ENCODE measurements at regions not wholly inside any gene's neighbourhood (a gene's known extent, or its start where the extent isn't known, plus 50 kb on each side); places are given as distances from the start of the nearest gene placed in this dataset.

DNA sequence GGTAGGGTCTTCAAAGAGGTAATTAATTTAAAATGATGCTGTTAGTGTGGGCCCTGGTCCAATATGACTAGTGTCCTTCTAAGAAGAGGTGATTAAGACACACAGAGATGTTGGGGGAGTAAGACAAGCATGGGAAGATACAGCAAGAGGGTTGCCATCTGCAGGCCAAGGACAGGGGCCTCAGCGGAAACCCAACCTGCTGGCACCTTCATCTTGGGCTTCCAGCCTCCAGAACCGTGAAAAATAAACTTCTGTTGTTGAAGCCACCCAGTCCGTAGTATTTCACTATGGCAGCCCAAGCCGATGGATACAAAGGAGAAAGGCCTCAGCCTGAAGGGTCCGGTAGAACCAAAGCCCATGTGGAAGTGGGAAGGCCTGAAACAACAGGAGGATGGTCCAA is 161.7 kb upstream of the UBE2E1 start:
- DNase-seq: no peak

DNA sequence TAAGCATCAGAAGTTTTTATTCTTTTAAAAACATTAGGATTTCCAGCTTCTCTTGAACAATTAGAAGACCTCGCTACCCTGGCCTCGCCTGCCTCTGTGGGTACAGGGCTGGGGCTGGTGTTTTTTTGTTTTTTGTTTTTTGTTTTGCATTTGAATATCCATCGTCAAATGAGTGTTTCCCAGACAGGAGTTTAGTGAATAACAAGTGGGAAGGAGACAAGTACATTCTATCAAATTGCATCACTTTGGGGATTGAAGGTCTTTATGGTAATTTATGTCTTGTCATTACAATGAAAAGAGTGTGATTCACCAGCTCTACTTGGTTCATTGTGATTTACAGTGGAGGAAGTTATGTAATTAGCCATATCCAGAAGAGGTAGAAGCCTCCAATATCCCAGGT is 161.1 kb upstream of the UBE2E1 start:
- no peak for DNase-seq

DNA sequence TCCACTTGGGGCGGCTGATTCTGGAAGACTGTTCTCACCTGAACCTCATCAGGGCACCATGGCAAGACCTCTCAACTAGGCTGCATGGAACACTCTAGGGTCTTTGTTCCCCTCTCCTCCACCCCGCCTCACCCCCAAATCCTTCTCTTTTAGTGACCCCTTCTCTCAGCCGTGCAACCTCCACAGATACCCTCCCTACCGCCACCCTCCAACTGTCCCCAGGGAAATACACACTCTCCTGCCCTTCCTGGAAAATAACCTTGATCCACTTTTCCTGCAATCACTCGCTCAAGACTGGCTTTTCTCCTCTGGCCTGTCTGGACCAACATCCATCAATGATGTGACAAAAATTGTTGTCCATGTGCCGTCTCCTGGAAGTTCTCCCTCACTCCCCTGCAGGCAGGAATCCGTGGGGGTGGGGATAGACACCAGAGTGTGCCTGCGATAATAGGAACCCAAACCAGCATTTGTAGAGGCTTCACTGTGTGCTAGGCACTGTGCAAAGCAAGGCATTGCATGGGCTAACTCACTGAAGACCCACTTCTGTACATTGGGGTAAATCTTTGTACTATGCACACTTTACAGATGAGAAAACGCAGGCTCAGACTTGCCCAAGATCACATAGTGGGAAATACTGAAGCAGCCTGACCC is 160.1 kb upstream of the UBE2E1 start:
- no peak for DNase-seq

DNA sequence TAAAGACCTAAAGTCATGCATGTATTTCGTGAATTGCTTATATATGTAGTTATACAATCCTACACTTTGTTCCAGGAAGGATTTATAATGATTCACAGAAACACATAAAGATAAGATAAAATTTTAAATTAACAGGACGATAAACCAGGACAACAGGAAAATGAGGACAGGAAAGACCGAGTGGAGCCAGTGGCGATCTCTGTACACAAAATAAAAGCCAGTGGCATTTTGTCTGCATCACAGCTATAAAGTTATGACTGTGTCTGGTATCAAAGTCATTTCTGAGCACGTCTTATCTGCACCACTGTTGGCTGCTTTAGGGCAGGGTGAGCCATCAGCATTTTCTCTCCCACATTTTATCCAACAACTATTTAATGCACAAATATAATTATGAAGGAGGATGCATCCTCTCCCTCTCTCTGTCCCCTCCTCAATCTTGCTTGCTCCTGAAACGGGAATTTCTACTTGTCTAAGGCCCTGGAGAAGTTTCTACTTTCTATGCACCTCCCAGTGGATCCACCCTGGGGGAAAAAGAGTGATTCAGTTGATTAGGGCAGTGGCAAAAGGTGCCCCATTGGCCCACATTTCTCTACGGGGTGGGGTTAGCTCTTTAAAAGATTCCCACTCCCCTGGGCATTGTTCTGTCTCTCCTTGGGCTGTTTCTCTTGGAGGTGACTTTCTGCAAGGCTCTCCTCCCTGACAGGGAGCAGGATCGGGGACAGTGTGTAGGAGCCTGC is 159.4 kb upstream of the UBE2E1 start:
- no peak for DNase-seq

DNA sequence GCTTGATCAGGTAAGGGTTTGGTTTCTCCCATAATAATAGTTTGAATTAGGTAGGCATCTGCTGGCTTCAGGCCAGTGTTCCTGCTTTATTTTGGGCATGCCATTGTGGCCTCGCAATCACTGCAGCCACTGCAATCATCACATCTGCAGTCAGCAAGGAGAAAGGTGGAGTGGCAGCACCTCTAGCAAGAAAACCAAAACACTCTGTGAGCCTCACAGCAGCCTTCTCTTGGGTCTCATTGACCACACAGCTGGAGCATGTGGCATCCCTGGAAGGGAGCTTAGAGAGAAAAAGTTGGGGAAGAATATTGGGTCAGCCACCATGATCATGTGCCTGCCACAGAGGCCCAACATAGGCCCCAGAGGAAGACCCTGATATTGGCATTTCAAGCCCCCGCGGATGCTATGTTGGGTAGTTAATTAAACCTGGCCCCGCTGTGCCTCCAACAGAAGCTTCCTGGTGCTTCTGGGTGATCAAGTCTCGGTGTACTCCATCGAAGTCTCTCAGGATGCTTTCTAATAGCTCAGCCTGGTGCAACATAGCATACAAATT is 158.0 kb upstream of the UBE2E1 start:
- no peak for DNase-seq

DNA sequence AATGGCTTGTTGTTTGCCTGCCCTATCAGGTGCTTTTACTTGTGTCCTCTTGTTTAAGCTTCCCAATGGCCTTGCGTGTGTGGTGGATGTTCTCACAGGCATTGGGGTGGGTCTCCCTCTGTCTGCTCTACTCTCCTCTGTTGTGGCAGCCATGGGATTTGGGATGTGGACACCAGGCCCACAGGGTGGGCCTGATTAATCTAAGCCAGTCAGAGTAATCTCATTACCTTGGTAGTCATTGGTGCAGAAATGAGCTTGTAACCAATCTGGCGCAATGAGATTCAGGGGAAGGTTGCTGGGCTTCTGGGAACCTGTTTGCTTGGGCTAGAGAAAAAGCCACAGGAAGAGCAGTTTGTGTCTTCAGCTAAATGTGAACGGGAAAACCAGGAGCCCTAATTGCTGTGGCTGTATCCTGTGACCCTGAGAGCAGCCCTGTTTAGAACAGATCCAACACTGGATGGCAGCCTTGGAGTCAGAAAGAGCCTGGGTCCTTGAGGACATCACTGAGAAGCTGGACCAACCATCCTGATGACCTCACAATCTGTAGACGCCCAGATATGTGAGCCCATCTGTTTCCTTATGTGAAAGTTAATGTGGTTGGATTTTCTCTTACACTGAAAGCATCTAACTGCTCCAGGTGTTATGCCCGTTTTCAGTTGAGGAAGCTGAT is 157.3 kb upstream of the UBE2E1 start:
- peak in 1 of 58 donors; percentile 0 for DNase-seq

DNA sequence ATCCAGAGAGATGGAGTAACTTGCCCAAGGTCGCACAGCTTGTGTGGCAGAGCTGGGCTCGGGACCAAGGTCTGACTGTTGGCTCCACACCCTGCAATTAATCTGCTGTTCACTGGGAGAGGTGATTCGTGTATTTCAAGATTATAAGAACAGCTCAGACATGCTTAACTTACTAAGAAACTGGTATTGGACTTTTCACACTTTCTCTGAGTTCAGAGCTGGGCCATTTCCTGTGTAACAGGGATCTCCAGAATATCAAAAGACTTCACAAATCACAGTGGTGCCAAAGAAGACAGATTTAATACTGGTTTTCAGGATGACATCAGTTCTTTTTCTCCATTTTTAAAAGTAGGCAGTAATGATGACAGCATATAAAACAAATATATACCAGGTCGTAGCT is 156.8 kb upstream of the UBE2E1 start:
- no peak for DNase-seq

DNA sequence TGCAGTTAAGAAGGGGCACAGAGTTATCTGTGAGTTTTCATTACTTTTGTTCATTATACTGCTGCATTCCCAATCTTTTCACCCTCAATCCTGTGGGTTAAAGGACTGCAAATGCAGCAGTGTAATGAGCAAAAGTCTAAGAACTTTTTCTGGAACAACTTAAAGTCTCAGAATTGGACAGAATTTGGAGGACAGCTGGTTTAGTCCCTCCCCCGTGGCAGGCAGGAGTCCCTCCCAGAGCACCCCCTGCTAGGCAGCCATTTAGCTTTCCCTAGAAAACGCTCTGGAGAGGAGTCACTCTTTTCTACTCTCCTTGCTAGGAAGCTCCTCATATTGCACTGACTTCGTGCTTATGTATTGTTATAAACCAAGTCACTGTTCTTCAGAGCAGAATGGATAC is 156.3 kb upstream of the UBE2E1 start:
- DNase-seq: no peak

DNA sequence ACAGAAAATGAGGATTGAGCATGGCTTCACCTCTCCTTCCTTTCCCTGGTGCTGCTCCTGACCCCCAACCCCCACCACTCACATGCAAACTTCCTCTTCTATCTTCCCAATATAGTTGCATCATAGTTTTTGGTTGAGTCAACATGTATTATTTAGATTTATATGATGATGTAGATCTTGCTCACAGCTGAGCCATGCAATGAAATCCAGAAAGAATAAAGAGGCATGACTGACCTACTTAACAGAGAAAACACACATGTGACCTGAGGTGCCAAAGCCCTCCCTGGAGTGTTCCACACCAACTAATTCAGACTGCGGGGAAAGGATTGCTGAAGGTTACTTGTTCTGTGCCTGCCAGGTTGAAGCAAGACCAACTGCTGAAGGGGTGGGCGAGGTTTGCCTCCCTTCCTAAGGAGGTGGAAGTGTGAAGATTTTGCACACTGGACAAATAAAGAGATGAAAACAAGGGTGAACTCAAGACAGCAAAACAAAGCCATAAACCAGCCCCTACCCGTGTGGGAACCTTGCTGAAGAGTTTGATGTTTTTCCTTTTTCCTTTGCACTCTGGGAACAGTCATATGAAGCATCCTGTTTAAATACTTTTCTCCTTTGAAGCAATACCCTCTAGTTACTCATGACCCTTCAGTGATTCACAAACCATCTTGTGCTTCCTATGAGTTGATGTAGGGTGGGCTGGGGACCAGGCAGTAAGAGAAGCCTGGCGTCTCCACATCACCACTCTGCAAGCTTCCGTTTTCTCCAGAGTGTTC is 155.2 kb upstream of the UBE2E1 start:
- DNase-seq: no peak

DNA sequence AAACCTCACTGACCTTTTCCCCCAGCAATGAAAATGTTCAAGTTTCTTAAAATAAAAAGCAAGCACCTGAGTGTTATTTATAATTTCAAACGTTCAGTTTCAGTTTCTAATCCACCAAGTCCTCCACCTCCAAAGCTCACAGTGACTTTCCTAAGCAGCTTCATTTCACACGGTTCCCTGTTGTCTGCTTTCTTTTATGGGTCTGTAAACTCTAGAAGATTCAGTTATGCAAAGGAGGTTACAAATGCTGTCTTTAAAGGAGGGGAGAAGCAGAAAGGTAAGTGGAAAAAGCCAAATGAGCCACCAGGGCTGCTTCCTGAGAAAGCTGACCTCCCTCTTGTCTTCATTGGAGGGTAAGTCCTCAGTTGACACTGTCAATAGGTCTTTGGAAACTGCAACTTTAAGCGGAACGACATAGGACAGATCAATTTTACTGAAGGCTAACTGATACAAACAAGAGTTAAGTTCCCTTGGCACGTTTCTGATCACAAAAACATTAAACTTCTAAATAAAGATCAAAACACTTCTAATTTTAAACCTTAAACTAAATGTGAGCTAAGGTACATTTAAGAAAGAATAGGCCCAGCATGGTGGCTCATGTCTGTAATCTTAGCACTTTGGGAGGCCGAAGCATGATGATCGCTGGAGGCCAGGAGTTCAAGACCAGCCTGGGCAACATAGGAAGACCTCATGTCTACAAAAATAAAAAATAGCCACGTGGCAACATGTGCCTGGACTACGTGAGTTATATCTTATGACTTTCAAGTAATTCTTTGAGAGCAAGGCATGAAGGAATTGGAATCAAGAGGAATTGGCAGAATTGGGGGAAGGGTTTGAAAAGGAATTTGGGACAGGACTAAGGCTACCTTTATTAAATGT is 151.9 kb upstream of the UBE2E1 start:
- no peak for DNase-seq

DNA sequence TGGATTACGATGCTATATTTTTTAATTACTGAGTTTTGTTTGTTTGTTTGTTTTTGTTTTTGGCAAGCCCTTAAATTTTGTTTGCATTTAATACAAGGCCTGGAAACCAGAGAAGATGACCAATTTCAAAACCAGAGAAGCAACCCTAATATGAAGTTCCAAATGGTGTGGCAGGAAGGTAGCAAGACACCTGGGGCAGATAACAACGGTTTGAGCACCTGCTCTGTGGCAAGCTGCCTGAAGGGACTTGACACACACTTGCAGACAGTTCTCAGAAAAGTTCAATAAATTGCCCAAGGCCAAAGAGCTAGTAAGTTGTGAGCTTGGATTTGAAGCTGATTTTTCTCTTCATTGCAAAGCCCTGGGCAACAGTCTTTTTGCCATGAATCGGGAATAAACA is 151.2 kb upstream of the UBE2E1 start:
- no peak for DNase-seq

DNA sequence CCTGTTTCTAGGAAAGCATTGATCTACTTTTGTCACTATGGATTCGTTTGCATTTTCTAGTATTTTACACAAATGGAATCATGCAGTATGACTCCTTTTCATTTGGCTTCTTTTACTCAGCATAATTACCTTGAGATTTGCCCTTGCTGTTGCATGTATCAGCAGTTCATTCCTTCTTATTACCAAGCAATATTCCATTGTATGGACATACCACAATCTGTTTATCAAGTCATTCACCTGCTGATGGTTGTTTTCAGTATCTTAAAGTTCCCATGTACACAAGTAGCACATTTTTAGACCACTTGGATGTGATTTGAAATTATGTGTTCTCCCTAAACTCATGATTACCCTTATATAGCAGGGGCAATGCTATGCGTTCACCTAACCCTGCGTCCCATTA is 150.0 kb upstream of the UBE2E1 start:
- no peak for DNase-seq

DNA sequence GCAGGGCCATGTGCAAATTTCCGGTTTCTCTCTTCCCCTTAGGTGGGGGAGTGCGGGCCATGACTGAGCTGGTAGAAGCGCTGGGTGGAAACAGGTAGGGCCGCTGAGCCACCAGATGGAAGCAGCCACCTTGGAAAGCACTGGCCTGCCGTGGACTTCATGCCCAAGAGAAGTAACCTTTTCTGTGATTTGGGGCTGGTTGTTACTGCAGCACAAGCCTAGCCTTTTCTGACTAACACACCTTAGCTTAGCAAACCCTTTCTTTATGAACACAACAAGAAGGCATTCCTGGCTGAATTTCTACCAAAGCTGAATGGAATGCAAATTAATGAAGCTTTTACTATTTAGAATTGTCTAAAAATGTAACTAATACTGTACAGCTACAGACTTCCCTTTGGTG is 149.6 kb upstream of the UBE2E1 start:
- no peak for DNase-seq

DNA sequence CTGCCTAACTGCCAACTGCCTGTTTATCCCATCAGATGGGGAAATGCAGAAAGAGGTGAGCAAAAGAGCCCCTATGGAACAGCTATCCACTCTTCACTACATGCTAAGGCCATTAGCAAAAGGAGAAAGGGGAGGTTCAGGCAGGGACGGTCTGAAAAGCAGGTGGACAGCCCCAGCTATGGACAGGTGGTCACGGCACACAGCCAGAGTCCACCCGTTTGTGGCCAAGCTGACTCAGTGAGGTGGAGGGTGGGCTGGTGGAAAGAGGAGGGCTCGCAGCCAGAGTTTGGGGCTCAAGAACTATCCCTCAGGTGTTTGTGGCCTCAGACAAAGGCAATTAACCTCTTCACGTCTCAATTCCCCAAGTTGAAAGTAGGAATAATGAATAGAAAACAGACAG is 148.9 kb upstream of the UBE2E1 start:
- DNase-seq: no peak

DNA sequence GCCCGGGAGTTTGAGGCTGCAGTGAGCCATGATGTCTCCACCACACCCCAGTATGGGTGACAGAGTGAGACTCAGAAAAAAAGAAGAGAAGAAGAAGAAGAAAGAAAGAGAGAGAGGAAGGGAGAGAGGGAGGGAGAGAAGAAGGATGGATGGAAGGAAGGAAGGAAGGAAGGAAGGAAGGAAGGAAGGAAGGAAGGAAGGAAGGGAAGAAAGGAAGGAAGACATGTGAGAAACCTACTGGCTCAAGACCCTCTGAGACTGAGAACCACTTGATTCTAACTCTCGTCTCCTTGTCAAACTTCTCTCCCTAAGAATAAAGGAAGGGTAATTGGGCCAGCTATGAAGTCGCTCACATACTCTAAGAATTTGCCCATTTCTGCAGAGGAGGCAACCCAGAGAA is 148.1 kb upstream of the UBE2E1 start:
- no peak for DNase-seq

DNA sequence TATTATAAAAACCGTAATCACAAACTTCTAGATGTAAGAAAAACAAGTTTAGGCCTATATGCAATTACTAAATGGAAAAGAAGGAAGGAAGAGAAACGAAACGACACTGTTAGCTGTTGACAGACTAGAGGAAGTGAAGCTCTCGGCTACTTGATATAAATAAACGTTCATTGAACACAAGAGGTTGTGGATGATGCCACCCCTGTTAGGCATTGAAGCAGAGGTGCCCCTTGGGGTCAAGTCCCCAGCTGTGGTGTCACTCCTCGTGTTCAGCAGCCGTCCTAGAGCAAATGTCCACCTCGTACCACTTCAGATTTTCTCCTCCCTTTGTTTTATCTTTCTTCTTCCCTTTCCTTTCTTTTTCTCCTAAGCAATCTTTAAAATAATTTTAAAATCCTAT is 146.5 kb upstream of the UBE2E1 start:
- no peak for DNase-seq

DNA sequence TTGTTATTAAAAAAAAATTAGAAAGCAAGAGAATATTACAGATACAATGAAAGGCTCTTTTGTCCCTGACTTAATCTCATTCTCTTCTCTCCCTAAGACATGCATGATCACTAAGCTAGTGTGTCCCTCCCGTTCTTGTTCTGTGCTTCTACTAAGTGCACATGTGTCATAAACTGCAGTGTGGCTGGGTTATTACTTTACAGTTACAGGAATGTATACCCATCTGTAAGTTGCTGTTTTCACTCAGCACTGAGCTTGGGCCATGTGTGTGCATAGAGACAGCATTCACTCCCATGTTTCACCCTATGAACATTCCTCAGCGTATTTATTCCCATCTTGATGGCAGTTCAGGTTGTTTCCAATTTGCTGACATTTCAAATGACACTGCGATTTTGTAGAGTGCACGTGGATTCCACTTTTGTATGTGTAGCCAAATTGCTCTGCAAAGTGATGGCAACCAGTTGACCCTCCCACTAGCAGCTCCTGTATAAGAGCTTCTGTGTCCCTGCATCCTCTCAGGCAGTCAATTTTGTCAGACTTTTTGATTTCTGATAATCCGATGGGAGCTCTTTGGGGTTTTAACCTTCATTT is 145.8 kb upstream of the UBE2E1 start:
- no peak for DNase-seq

DNA sequence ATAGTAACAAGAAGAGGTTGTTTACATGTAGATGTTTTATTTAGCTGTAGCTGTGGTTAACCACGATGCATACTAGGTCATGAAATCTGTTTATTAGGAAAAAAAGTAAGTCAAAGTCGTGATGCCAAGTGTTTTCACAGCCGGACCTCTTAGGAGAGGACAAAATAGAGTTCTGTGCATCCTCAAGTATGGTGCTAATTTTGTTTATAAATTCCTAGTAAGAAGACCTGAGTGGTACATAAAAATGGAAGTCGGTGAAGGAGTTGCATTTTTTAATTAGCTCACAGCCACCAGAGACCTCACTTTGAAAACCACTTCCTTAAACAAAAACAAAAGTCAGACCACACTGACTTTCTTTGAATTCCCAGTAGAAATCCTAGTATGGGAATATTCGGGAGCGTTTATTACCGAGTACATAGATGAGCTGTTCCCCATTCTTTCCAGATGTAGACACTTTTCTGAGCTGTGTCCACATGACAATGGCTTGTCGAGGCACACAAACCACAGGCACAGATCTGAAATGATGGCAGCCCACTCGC is 143.6 kb upstream of the UBE2E1 start:
- DNase-seq: no peak

DNA sequence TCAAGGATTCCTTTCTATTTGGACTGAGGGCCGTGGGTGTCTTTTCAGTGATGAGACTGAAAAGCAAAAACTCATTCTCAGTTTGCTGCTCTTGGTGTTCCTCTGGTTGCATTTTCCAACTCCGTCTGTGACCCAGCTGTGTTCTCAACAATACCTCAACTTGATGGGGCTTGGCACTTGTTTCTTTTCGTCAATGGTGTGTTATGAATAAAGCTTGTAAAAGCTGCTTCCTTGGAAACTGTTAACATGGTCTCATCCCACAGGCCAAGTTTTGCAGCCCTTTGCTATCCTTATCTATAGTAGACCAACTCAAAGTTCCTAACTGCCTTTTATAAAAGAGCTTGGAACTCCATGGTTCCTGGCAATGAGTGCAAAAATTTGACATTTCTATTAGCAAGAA is 142.5 kb upstream of the UBE2E1 start:
- DNase-seq: no peak

DNA sequence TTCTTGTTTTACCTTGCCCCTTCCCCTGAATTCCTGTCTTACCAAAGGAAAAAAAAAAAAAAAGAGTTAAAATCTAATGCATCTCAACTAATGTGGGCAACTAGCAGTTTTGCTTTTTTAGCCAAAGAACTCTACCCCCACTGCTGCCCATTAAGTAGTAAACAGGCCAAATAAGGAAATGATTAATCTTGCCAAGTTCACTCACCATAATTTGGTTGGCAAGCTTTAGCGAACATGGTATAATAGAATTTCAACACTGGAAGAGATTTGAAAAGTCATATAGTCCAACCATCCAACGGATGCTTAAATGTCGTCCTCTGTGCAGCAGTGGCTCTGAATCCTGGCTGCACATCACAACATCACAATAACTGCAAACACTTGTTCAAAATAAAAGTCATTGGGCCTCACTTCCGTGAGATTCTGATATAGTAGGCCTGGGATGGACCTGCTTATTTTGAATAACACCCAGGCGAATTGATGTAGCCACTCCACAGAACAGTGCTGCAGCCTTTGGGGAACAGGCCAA is 142.0 kb upstream of the UBE2E1 start:
- DNase-seq: no peak
